ENCODE measurements at regions not wholly inside any gene's neighbourhood (a gene's known extent, or its start where the extent isn't known, plus 50 kb on each side); places are given as distances from the start of the nearest gene placed in this dataset.

DNA sequence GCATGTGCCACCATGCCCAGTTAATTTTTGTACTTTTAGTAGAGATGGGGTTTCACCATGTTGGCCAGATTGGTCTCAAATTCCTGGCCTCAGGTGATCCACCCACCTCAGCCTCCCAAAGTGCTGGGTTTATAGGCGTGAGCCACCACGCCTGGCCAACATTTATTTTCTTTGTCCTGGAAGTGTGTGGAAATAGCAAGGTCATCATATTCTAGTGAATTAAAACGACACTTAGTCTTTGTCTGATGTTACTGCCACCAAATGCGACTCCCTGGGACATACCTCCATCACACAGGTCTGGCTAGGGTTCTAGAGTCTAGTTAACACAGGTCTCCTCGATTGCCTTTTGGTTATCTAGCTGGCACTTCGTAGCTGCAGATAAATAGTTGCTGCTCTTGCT, 203.1 kb downstream of the AASDH start:
- Histone ChIP-seq H3K27me3 (ENCODE audit: control insufficient read depth, insufficient read depth, low read length) (no peaks in the 10 kb centered on the region), H3K4me1 (ENCODE audit: control insufficient read depth, insufficient read depth, low read length, poor library complexity, severe bottlenecking) (no peaks in the 10 kb centered on the region), H3K4me3 (ENCODE audit: low read depth, low read length) (no peak overlapping the region), H3K9me3 (ENCODE audit: control insufficient read depth in 2 of 2, low read length in 2 of 2) (no peaks in the 10 kb centered on the region), H3K36me3 (ENCODE audit: control insufficient read depth, insufficient read depth, low read length) (no peaks in the 10 kb centered on the region), H3K27ac (ENCODE audit: insufficient read depth, low read length, poor library complexity, severe bottlenecking) (no peak overlapping the region)
- DNase-seq (no peak), ATAC-seq (ENCODE audit: low read depth in 2 of 2) (no peak)
- no peaks in the 10 kb centered on the region for H3K27me3 Mint-ChIP-seq
- H3K27ac Mint-ChIP-seq: no peak overlapping the region
- H3K4me1 Mint-ChIP-seq: peaks cover 0 to 6% (median 0%) of the 10 kb centered on the region in 4 donors
- peaks cover 0 to 2% (median 0%) of the 10 kb centered on the region in 7 donors for H3K9me3 Mint-ChIP-seq
- H3K4me3 Mint-ChIP-seq: no peak overlapping the region
- no peaks in the 10 kb centered on the region for H3K36me3 Mint-ChIP-seq

DNA sequence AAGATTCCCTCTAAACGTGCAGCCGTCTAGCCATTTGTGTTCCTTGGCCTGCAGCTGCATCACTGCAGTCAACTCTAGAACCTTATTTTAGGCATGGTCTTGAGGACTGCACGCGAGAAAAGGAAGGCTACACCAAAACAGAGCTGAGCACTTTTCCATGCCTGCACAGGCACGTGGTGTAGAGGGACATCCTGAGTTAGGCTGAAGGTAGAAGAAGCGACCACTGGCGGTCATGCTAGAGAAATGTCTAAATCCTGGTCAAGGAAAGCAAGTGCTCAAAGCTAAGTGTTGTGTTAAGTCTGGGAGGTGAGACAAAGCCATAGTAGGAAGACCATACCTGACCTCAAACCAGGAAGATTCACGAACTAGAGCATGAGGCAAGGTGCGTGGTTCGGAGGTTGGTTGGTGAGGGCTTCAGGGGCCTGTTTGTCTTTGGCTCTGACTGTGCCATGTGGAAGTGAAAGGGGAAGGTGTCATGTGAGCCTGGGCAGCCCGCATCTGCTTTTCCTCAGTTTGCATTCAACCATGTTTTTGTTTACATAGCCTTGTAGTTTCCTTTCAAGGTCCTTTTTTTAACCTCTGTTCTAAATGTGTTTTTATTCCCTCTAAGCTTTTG, 203.8 kb downstream of the AASDH start:
- Mint-ChIP-seq H3K27ac (no peak overlapping the region), H3K4me1 (peaks cover 0 to 6% (median 0%) of the 10 kb centered on the region in 4 donors), H3K4me3 (no peak overlapping the region), H3K27me3 (no peaks in the 10 kb centered on the region), H3K9me3 (peaks cover 0 to 2% (median 0%) of the 10 kb centered on the region in 7 donors), H3K36me3 (no peaks in the 10 kb centered on the region)
- ATAC-seq (ENCODE audit: low read depth in 2 of 2) (no peak), DNase-seq (no peak)
- no peaks in the 10 kb centered on the region for H3K36me3 ChIP-seq (ENCODE audit: control insufficient read depth, insufficient read depth, low read length)
- no peak overlapping the region for H3K4me3 ChIP-seq (ENCODE audit: low read depth, low read length)
- H3K4me1 ChIP-seq (ENCODE audit: control insufficient read depth, insufficient read depth, low read length, poor library complexity, severe bottlenecking): no peaks in the 10 kb centered on the region
- H3K9me3 ChIP-seq (ENCODE audit: control insufficient read depth in 2 of 2, low read length in 2 of 2): no peaks in the 10 kb centered on the region
- H3K27me3 ChIP-seq (ENCODE audit: control insufficient read depth, insufficient read depth, low read length): peaks cover 2% of the 10 kb centered on the region
- H3K27ac ChIP-seq (ENCODE audit: insufficient read depth, low read length, poor library complexity, severe bottlenecking): no peak overlapping the region

DNA sequence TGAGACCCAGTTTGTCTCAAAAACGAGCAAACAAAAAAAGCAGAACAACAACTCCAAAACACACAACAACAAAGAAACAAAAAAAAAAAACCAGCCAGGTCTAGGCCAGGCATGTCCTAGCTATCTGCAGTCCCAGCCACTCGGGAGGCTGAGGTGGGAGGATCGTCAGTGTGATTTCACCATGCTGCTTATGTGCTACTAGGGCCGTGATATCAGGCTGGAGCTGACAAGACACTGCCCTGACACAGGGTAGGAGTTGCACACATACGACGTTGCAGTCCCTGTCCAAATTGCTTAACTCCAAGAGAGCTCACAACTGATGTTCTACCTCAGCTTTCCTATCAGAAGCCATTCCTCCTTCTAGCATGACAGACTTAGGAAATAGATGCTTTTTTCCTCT, 204.9 kb downstream of the AASDH start:
- Histone ChIP-seq H3K36me3 (ENCODE audit: control insufficient read depth, insufficient read depth, low read length) (no peaks in the 10 kb centered on the region), H3K9me3 (ENCODE audit: control insufficient read depth in 2 of 2, low read length in 2 of 2) (no peaks in the 10 kb centered on the region), H3K4me1 (ENCODE audit: control insufficient read depth, insufficient read depth, low read length, poor library complexity, severe bottlenecking) (no peaks in the 10 kb centered on the region), H3K27me3 (ENCODE audit: control insufficient read depth, insufficient read depth, low read length) (peaks cover 4% of the 10 kb centered on the region), H3K27ac (ENCODE audit: insufficient read depth, low read length, poor library complexity, severe bottlenecking) (no peak overlapping the region), H3K4me3 (ENCODE audit: low read depth, low read length) (no peak overlapping the region)
- Mint-ChIP-seq H3K4me1 (peaks cover 0 to 6% (median 0%) of the 10 kb centered on the region in 4 donors), H3K27me3 (no peaks in the 10 kb centered on the region), H3K27ac (no peak overlapping the region), H3K4me3 (no peak overlapping the region), H3K9me3 (peaks cover 0 to 4% (median 1%) of the 10 kb centered on the region in 7 donors), H3K36me3 (no peaks in the 10 kb centered on the region)
- DNase-seq (no peak), ATAC-seq (ENCODE audit: low read depth in 2 of 2) (no peak)

DNA sequence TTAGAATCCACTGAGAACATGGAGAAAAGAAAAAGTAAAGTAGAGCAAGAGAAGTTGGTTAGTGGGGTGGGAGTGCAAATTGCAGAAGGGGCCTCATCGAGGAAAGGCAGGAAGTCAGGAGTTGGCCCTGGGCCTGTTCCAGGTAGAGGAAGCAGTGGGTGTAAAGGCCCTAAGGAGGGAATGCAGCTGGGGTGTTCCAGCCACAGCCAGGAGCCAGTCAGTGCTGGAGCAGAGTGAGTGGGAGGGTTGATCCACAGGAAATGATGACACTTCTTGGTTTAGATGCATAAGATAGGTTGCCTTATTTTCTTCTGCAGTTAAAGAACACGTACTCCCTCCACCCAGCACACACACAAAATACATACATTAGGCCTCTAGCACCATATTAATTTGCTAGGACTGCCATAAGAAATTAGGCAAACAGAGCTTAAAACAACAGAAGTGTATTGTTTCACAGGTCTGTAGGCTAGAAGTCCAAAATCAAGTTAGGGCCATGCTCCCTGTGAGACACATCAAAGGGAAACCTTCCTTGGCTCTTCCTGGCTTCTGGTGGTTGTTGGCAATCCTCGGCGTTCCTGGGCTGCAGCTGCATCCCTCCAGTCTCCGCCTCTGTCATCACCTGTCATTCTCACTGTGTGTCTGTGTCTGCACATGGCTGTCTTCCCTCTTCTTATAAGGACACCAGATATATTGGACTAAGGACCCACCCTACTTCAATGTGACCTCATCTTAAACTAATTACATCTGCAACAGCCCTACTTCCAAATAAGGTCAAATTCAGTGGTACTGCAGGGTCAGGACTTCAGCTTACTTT, 205.9 kb downstream of the AASDH start:
- peaks cover 2 to 11% (median 6%) of the 10 kb centered on the region in 7 donors for H3K9me3 Mint-ChIP-seq
- H3K4me3 Mint-ChIP-seq: no peak overlapping the region
- peaks cover 0 to 6% (median 0%) of the 10 kb centered on the region in 4 donors for H3K4me1 Mint-ChIP-seq
- H3K27me3 ChIP-seq (ENCODE audit: control insufficient read depth, insufficient read depth, low read length): peaks cover 4% of the 10 kb centered on the region
- no peak for DNase-seq
- no peaks in the 10 kb centered on the region for H3K27me3 Mint-ChIP-seq
- H3K9me3 ChIP-seq (ENCODE audit: control insufficient read depth in 2 of 2, low read length in 2 of 2): peaks cover 0 to 3% of the 10 kb centered on the region in 2 experiments
- H3K36me3 ChIP-seq (ENCODE audit: control insufficient read depth, insufficient read depth, low read length): no peaks in the 10 kb centered on the region
- H3K4me3 ChIP-seq (ENCODE audit: low read depth, low read length): no peak overlapping the region
- no peaks in the 10 kb centered on the region for H3K4me1 ChIP-seq (ENCODE audit: control insufficient read depth, insufficient read depth, low read length, poor library complexity, severe bottlenecking)
- no peak overlapping the region for H3K27ac ChIP-seq (ENCODE audit: insufficient read depth, low read length, poor library complexity, severe bottlenecking)
- H3K36me3 Mint-ChIP-seq: no peaks in the 10 kb centered on the region
- H3K27ac Mint-ChIP-seq: no peak overlapping the region
- ATAC-seq (ENCODE audit: low read depth in 2 of 2): no peak

DNA sequence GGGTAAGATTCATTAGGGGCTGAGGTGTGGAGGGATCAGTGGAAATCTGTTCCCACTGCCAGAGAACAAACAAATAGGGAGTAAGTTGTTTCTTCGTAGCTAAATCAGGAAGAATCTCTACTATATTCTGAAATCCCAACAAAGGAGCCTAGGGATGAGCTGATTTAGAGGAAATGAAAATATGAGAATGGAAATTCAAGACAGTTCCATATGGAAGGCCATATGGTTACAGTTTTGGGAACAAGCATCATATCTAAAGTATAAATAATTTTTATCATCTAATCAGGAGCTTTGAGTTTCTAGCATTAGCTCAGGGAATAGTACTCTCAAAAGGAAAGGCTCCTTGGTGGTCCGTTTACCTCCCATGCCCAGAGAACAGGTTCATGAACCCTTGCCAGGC, 218.2 kb downstream of the AASDH start:
- Mint-ChIP-seq H3K27me3 (peaks cover 12% of the 10 kb centered on the region), H3K4me3 (no peak overlapping the region), H3K36me3 (no peaks in the 10 kb centered on the region), H3K4me1 (no peaks in the 10 kb centered on the region), H3K27ac (no peak overlapping the region), H3K9me3 (peaks cover 0 to 10% (median 3%) of the 10 kb centered on the region in 7 donors)
- Histone ChIP-seq H3K4me1 (ENCODE audit: control insufficient read depth, insufficient read depth, low read length, poor library complexity, severe bottlenecking) (no peaks in the 10 kb centered on the region), H3K27ac (ENCODE audit: insufficient read depth, low read length, poor library complexity, severe bottlenecking) (no peak overlapping the region), H3K9me3 (ENCODE audit: control insufficient read depth in 2 of 2, low read length in 2 of 2) (peaks cover 3% of the 10 kb centered on the region in 2 experiments), H3K4me3 (ENCODE audit: low read depth, low read length) (no peak overlapping the region), H3K27me3 (ENCODE audit: control insufficient read depth, insufficient read depth, low read length) (no peaks in the 10 kb centered on the region), H3K36me3 (ENCODE audit: control insufficient read depth, insufficient read depth, low read length) (no peaks in the 10 kb centered on the region)
- DNase-seq: no peak
- no peak for ATAC-seq (ENCODE audit: low read depth in 2 of 2)

DNA sequence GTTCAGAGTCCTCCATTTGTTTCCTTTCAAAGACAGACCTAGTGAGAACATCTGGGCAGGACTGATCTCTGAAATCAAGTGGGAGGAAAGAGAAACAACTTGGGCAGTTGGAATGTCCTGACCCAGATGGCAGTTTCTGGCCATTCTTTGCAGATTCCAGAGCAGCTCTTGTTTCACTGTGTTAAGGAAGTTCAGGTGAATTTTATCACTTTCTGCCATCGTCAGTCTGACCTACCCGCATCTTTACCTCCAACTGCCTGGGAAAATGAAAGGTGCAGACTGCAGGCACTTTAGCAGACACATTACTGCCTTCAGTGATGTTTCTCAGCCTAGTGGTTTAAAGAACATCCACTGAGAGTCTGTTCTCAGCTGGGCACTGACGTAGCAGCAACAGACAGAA, 216.2 kb downstream of the CEP135 start:
- Histone ChIP-seq H3K4me3 (ENCODE audit: low read depth, low read length) (no peak overlapping the region), H3K27me3 (ENCODE audit: control insufficient read depth, insufficient read depth, low read length) (no peaks in the 10 kb centered on the region), H3K36me3 (ENCODE audit: control insufficient read depth, insufficient read depth, low read length) (no peaks in the 10 kb centered on the region), H3K27ac (ENCODE audit: insufficient read depth, low read length, poor library complexity, severe bottlenecking) (no peak overlapping the region), H3K9me3 (ENCODE audit: control insufficient read depth in 2 of 2, low read length in 2 of 2) (peaks cover 3% of the 10 kb centered on the region in 2 experiments), H3K4me1 (ENCODE audit: control insufficient read depth, insufficient read depth, low read length, poor library complexity, severe bottlenecking) (no peaks in the 10 kb centered on the region)
- Mint-ChIP-seq H3K4me1 (no peaks in the 10 kb centered on the region), H3K27ac (no peak overlapping the region), H3K4me3 (no peak overlapping the region), H3K27me3 (peaks cover 8% of the 10 kb centered on the region), H3K36me3 (no peaks in the 10 kb centered on the region), H3K9me3 (peaks cover 0 to 9% (median 2%) of the 10 kb centered on the region in 7 donors)
- no peak for DNase-seq
- no peak for ATAC-seq (ENCODE audit: low read depth in 2 of 2)

DNA sequence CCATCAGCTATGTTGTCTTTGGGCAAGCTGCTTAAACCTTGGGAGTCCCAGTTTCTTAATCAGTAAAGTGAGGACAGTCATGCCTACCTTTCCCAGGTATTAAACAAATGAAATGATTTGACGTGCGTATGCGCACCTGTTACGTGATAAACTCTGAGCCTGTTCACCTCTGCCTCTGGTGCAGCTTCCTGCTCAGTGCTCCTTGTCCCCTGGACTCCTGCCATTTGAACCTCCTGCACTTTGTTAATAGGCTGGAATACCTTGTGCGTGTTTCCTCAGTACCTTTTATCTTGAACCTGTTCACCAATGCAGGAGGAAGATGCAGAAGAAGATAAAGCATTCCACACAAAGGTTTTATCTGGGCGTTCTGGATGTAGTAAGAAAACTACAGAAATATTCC, 211.9 kb downstream of the CEP135 start:
- Histone ChIP-seq H3K27me3 (ENCODE audit: control insufficient read depth, insufficient read depth, low read length) (no peaks in the 10 kb centered on the region), H3K4me1 (ENCODE audit: control insufficient read depth, insufficient read depth, low read length, poor library complexity, severe bottlenecking) (no peaks in the 10 kb centered on the region), H3K9me3 (ENCODE audit: control insufficient read depth in 2 of 2, low read length in 2 of 2) (no peaks in the 10 kb centered on the region), H3K36me3 (ENCODE audit: control insufficient read depth, insufficient read depth, low read length) (no peaks in the 10 kb centered on the region), H3K27ac (ENCODE audit: insufficient read depth, low read length, poor library complexity, severe bottlenecking) (no peak overlapping the region), H3K4me3 (ENCODE audit: low read depth, low read length) (no peak overlapping the region)
- Mint-ChIP-seq H3K4me3 (no peak overlapping the region), H3K27ac (no peak overlapping the region), H3K9me3 (no peaks in the 10 kb centered on the region), H3K27me3 (peaks cover 7% of the 10 kb centered on the region), H3K36me3 (no peaks in the 10 kb centered on the region), H3K4me1 (no peaks in the 10 kb centered on the region)
- DNase-seq (no peak), ATAC-seq (ENCODE audit: low read depth in 2 of 2) (no peak)

DNA sequence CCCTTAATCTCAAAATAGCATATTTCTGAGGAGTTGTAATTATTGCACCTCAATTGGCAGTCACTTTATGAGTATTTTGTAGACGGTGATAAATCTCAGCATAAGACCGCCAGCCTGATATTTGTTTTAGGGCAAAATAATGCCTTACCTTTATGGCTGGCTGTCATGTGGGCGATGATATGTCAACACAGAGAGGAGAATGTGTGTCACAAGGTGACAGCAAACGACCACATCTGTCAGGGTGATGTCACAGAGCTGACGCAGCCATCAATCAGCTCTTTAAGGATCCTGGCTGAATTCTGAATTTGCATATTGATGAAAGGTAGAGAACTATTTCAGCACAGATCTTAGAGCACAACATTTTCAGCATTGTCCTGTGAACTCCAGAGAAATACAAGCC, 209.7 kb downstream of the CEP135 start:
- no peak for ATAC-seq (ENCODE audit: low read depth in 2 of 2)
- Histone ChIP-seq H3K27me3 (ENCODE audit: control insufficient read depth, insufficient read depth, low read length) (no peaks in the 10 kb centered on the region), H3K4me1 (ENCODE audit: control insufficient read depth, insufficient read depth, low read length, poor library complexity, severe bottlenecking) (no peaks in the 10 kb centered on the region), H3K36me3 (ENCODE audit: control insufficient read depth, insufficient read depth, low read length) (no peaks in the 10 kb centered on the region), H3K9me3 (ENCODE audit: control insufficient read depth in 2 of 2, low read length in 2 of 2) (no peaks in the 10 kb centered on the region), H3K27ac (ENCODE audit: insufficient read depth, low read length, poor library complexity, severe bottlenecking) (no peak overlapping the region), H3K4me3 (ENCODE audit: low read depth, low read length) (no peak overlapping the region)
- peaks cover 0 to 2% (median 0%) of the 10 kb centered on the region in 7 donors for H3K9me3 Mint-ChIP-seq
- H3K36me3 Mint-ChIP-seq: no peaks in the 10 kb centered on the region
- DNase-seq: no peak
- H3K27ac Mint-ChIP-seq: no peak overlapping the region
- peaks cover 7% of the 10 kb centered on the region for H3K27me3 Mint-ChIP-seq
- no peak overlapping the region for H3K4me3 Mint-ChIP-seq
- H3K4me1 Mint-ChIP-seq: no peaks in the 10 kb centered on the region

Measured in CD4-positive, CD25-positive, alpha-beta regulatory T cell (primary cell).